ENCODE measurements at regions not wholly inside any gene's neighbourhood (a gene's known extent, or its start where the extent isn't known, plus 50 kb on each side); places are given as distances from the start of the nearest gene placed in this dataset.

- Mint-ChIP-seq H3K4me3 (no peak overlapping the region), H3K27ac (no peak overlapping the region), H3K36me3 (peaks cover 7% of the 10 kb centered on the region), H3K27me3 (no peaks in the 10 kb centered on the region), H3K4me1 (ENCODE audit: unreplicated experiment) (no peaks in the 10 kb centered on the region), H3K9me3 (peaks cover 6% of the 10 kb centered on the region)
- TF ChIP-seq, protein P1, sequence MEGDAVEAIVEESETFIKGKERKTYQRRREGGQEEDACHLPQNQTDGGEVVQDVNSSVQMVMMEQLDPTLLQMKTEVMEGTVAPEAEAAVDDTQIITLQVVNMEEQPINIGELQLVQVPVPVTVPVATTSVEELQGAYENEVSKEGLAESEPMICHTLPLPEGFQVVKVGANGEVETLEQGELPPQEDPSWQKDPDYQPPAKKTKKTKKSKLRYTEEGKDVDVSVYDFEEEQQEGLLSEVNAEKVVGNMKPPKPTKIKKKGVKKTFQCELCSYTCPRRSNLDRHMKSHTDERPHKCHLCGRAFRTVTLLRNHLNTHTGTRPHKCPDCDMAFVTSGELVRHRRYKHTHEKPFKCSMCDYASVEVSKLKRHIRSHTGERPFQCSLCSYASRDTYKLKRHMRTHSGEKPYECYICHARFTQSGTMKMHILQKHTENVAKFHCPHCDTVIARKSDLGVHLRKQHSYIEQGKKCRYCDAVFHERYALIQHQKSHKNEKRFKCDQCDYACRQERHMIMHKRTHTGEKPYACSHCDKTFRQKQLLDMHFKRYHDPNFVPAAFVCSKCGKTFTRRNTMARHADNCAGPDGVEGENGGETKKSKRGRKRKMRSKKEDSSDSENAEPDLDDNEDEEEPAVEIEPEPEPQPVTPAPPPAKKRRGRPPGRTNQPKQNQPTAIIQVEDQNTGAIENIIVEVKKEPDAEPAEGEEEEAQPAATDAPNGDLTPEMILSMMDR (conservative IDR thresholded peaks at IDR 0.05): no peak
- DNase-seq (ENCODE audit: extremely low spot score, unreplicated experiment): no peak
Observed at GRCh38 chr3:168834558-168834957, 738.8 kb upstream of the GOLIM4 start.

DNA sequence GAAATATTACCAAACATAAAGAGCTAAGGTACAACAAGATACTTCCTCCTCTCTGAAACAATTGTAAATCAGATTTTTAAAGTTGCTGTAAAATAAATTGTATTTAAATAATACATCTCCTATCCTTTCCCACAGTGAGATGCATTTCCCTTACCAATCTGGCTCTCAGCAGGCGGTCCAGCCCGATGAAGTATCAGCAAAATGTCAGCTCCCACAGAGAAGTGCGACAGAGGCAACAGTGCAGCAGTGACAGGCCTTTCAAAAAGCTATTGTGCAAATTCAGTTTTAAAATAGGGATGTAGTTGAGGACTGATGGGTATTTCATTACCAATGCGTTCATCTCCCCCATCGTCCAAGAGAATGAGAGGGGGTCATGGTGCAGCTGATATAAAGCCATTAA lies 733.2 kb upstream of the GOLIM4 start:
- Mint-ChIP-seq H3K4me3 (no peak overlapping the region), H3K36me3 (peaks cover 7% of the 10 kb centered on the region), H3K27me3 (no peaks in the 10 kb centered on the region), H3K4me1 (ENCODE audit: unreplicated experiment) (peaks cover 13% of the 10 kb centered on the region), H3K9me3 (peaks cover 6% of the 10 kb centered on the region), H3K27ac (no peak overlapping the region)
- TF ChIP-seq, protein P1 (conservative IDR thresholded peaks at IDR 0.05): no peak
- no peak for DNase-seq (ENCODE audit: extremely low spot score, unreplicated experiment)

GRCh38 chr3:168828536-168828935 lies 732.8 kb upstream of the GOLIM4 start:
- H3K36me3 Mint-ChIP-seq: peaks cover 3% of the 10 kb centered on the region
- no peak overlapping the region for H3K4me3 Mint-ChIP-seq
- H3K9me3 Mint-ChIP-seq: peaks cover 3% of the 10 kb centered on the region
- TF ChIP-seq, protein P1 (conservative IDR thresholded peaks at IDR 0.05): no peak
- H3K27ac Mint-ChIP-seq: no peak overlapping the region
- H3K27me3 Mint-ChIP-seq: no peaks in the 10 kb centered on the region
- no peak for DNase-seq (ENCODE audit: extremely low spot score, unreplicated experiment)
- peaks cover 13% of the 10 kb centered on the region for H3K4me1 Mint-ChIP-seq (ENCODE audit: unreplicated experiment)

DNA sequence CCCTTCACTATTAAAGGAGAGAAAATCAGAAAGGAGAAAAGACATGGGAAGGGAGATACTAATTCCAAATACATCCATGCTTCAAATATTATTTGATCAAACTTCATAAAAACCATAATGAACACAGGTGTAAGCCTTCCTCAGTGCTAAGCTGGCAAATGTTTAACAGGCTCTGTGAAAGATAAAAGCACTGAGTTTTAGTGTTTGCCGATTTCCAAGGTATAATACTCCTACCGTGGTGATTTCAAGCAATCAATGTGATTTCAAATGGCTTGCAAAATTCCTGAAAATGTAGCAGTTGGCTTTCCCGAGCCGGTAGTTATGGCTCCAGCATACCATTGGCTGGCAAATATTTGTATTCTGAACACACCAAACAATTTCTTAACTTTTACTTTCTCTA lies 732.3 kb upstream of the GOLIM4 start:
- DNase-seq (ENCODE audit: extremely low spot score, unreplicated experiment): no peak
- peaks cover 13% of the 10 kb centered on the region for H3K4me1 Mint-ChIP-seq (ENCODE audit: unreplicated experiment)
- TF ChIP-seq, protein P1 (conservative IDR thresholded peaks at IDR 0.05): no peak
- no peaks in the 10 kb centered on the region for H3K9me3 Mint-ChIP-seq
- H3K27ac Mint-ChIP-seq: no peak overlapping the region
- no peaks in the 10 kb centered on the region for H3K36me3 Mint-ChIP-seq
- H3K4me3 Mint-ChIP-seq: no peak overlapping the region
- H3K27me3 Mint-ChIP-seq: no peaks in the 10 kb centered on the region

- H3K27ac Mint-ChIP-seq: no peak overlapping the region
- H3K9me3 Mint-ChIP-seq: peaks cover 5% of the 10 kb centered on the region
- H3K36me3 Mint-ChIP-seq: no peaks in the 10 kb centered on the region
- DNase-seq (ENCODE audit: extremely low spot score, unreplicated experiment): no peak
- TF ChIP-seq, protein P1 (conservative IDR thresholded peaks at IDR 0.05): no peak
- H3K27me3 Mint-ChIP-seq: no peaks in the 10 kb centered on the region
- H3K4me3 Mint-ChIP-seq: no peak overlapping the region
- peaks cover 10% of the 10 kb centered on the region for H3K4me1 Mint-ChIP-seq (ENCODE audit: unreplicated experiment)
Observed at GRCh38 chr3:168824107-168824506, 728.4 kb upstream of the GOLIM4 start.

DNA sequence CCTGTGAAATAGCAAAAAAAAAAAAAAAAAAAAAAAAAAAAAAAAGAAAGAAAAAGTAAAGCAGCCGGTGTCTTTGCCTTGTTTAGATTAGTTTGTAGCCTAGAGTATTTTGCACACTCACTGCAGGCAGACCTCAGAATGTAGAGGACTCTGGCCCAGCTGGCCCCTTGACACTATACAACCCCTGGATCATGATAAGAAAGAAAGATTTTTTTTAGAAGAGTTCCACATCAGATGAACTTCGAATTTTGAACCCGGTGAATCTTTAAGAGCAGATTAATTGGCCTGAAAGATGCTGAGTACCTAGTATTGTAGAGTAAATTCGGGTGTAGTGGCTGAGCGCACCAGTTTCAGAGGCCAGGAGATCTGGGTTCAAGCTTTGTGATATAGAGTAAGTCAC lies 727.7 kb upstream of the GOLIM4 start:
- H3K27ac Mint-ChIP-seq: no peak overlapping the region
- no peaks in the 10 kb centered on the region for H3K36me3 Mint-ChIP-seq
- no peak overlapping the region for H3K4me3 Mint-ChIP-seq
- H3K9me3 Mint-ChIP-seq: peaks cover 5% of the 10 kb centered on the region
- DNase-seq (ENCODE audit: extremely low spot score, unreplicated experiment): no peak
- peaks cover 5% of the 10 kb centered on the region for H3K4me1 Mint-ChIP-seq (ENCODE audit: unreplicated experiment)
- H3K27me3 Mint-ChIP-seq: no peaks in the 10 kb centered on the region
- TF ChIP-seq, protein P1 (conservative IDR thresholded peaks at IDR 0.05): no peak
